ENCODE measurements at regions not wholly inside any gene's neighbourhood (a gene's known extent, or its start where the extent isn't known, plus 50 kb on each side); places are given as distances from the start of the nearest gene placed in this dataset.

DNA sequence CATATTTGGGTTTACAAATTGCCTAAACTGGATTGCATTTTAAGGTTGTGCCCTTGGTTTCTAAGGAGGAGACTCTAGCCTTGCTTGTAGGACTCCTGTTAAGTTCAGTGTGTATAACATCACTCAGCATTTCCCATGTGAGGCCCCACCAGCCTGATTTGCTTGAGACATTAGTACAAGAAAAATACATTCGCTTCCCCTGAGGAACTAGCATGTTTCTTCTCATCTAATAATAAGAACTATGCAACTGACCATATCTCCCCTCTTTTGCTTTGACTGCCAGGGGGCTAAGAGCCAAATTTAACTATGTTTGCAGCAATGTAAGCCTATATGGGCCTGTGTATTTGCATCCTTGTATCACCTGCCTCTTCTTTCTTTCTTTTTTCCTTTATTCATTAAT lies 737.9 kb downstream of the INHBA start:
- no peak for ATAC-seq
- TF ChIP-seq, protein P1, sequence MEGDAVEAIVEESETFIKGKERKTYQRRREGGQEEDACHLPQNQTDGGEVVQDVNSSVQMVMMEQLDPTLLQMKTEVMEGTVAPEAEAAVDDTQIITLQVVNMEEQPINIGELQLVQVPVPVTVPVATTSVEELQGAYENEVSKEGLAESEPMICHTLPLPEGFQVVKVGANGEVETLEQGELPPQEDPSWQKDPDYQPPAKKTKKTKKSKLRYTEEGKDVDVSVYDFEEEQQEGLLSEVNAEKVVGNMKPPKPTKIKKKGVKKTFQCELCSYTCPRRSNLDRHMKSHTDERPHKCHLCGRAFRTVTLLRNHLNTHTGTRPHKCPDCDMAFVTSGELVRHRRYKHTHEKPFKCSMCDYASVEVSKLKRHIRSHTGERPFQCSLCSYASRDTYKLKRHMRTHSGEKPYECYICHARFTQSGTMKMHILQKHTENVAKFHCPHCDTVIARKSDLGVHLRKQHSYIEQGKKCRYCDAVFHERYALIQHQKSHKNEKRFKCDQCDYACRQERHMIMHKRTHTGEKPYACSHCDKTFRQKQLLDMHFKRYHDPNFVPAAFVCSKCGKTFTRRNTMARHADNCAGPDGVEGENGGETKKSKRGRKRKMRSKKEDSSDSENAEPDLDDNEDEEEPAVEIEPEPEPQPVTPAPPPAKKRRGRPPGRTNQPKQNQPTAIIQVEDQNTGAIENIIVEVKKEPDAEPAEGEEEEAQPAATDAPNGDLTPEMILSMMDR (IDR thresholded peaks at IDR 0.05) = no peak
- intact Hi-C loops (cut with DNase I) = no loop called here

DNA sequence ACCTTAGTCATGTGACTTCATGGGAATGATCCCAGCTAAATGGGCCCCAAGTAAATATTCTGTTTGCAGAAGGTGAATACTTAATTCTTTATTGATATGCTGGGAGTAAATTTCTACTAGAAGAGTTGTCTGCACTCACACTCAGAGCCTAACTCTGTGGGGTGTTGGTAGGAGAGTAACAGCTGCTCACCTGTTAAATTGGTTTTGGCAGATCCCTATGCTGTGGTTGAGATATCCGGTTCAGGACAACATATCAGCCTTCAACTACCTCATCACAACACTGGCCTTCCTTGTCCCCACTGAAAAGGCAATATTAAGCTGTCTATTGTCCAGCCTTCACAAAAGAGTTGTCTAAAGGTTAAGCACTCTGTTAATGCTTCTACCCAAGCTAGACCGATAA lies 738.3 kb downstream of the INHBA start:
- no peaks in the 10 kb centered on the region for H3K27me3 ChIP-seq
- DNase-seq = no peak
- no peak overlapping the region for H3K27ac ChIP-seq
- TF ChIP-seq, protein P1 (IDR thresholded peaks at IDR 0.05) = no peak
- ATAC-seq = no peak
- intact Hi-C loops (cut with DNase I) = no loop called here
- no peaks in the 10 kb centered on the region for H3K4me1 ChIP-seq
- no peaks in the 10 kb centered on the region for H3K36me3 ChIP-seq
- no peak overlapping the region for H3K4me3 ChIP-seq
- H3K9me3 ChIP-seq = no peaks in the 10 kb centered on the region

More for the DNA sequence above, 737.9 kb downstream of the INHBA start:
- no peaks in the 10 kb centered on the region for H3K27me3 ChIP-seq
- no peaks in the 10 kb centered on the region for H3K4me1 ChIP-seq
- no peaks in the 10 kb centered on the region for H3K36me3 ChIP-seq
- no peaks in the 10 kb centered on the region for H3K9me3 ChIP-seq
- H3K27ac ChIP-seq = no peak overlapping the region
- no peak for DNase-seq
- H3K4me3 ChIP-seq = no peak overlapping the region

DNA sequence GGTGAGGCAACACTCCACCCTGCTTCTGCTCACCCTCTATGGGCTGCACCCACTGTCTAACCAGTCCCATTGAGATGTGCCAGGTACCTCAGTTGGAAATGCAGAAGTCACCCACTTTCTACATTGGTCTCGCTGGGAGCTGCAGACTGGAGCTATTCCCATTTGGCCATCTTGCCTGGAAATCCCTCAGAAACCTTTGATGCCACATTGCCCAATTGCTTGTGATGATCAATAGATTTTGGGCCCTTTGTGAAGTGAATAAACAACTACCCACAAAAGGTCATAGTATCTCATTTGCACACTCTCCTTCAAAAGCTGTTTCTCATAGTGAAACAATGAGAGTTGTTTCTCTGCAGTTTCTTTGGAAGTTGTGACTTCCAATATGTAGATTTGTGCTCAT lies 742.9 kb downstream of the INHBA start:
- no peaks in the 10 kb centered on the region for H3K36me3 ChIP-seq
- H3K4me3 ChIP-seq = no peak overlapping the region
- TF ChIP-seq, protein P1 (IDR thresholded peaks at IDR 0.05) = no peak
- DNase-seq = no peak
- no peaks in the 10 kb centered on the region for H3K27me3 ChIP-seq
- no peaks in the 10 kb centered on the region for H3K9me3 ChIP-seq
- no peak for ATAC-seq
- H3K27ac ChIP-seq = no peak overlapping the region
- intact Hi-C loops (cut with DNase I) = no loop called here
- no peaks in the 10 kb centered on the region for H3K4me1 ChIP-seq

DNA sequence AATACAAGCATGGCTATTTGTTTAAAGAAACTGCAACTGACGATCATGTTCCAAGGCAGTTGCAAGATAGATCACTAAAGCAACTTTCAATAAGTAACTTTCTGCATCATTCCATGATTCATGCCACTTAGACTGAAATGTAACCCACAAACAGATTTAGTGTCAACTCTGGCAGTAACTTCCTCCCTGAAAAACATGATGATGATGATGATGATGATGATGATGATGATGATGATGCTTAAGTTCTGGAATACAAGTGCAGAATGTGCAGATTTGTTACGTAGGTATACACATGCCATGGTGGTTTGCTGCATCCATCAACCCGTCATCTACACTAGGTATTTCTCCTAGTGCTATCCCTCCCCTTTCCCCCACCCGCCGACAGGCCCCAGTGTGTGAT lies 754.7 kb downstream of the INHBA start:
- intact Hi-C loops (cut with DNase I) = no loop called here
- Histone ChIP-seq H3K4me3 (no peak overlapping the region), H3K4me1 (no peaks in the 10 kb centered on the region), H3K9me3 (peaks cover 4% of the 10 kb centered on the region), H3K27ac (no peak overlapping the region), H3K36me3 (no peaks in the 10 kb centered on the region), H3K27me3 (no peaks in the 10 kb centered on the region)
- TF ChIP-seq, protein P1 (IDR thresholded peaks at IDR 0.05) = no peak
- no peak for ATAC-seq
- DNase-seq = no peak

DNA sequence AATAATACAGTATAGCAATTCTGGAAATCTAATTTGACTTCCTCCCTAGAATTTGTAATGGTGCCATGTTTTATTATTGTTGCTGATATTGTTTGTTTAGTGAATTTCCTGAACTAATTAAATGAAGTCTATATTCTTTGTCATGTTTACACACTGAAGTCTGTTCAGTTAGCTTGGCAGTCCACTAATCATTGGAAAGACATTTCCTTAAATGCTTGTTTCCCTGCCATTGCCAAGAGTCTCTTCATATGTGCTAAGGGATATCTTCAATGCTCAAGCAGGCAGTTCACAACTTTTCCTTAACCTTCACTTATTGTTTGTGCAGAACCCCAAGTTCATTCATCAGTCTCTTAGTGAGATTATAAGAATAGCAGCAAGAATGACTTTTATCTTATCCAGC lies 755.3 kb downstream of the INHBA start:
- H3K9me3 ChIP-seq = peaks cover 4% of the 10 kb centered on the region
- no peak overlapping the region for H3K4me3 ChIP-seq
- ATAC-seq (no peak), DNase-seq (no peak)
- intact Hi-C loops (cut with DNase I) = no loop called here
- H3K4me1 ChIP-seq = no peaks in the 10 kb centered on the region
- H3K27me3 ChIP-seq = no peaks in the 10 kb centered on the region
- no peaks in the 10 kb centered on the region for H3K36me3 ChIP-seq
- TF ChIP-seq, protein P1 (IDR thresholded peaks at IDR 0.05) = no peak
- H3K27ac ChIP-seq = no peak overlapping the region

DNA sequence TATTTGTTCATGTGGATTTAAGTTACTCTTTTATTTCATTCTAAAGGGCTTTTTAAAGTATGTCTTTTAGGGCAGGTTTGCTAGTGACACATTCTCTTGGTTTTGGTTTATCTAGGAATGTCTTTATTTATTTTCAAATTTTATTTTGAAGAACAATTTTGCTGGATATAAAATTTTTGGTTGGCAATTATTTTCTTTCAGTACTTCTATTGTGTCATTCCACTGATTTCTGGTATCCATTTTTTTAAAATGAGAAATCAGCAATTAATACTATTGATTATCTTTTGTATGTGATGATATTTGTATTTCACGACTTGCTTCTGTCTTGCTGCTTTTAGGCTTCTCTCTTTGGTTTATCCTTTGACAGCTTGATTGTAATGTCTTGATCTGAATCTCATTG lies 756.3 kb downstream of the INHBA start:
- peaks cover 4% of the 10 kb centered on the region for H3K9me3 ChIP-seq

More for the DNA sequence above, 756.3 kb downstream of the INHBA start:
- intact Hi-C loops (cut with DNase I) = no loop called here
- ATAC-seq (no peak), DNase-seq (no peak)
- no peak overlapping the region for H3K4me3 ChIP-seq
- H3K4me1 ChIP-seq = no peaks in the 10 kb centered on the region
- no peak overlapping the region for H3K27ac ChIP-seq
- no peaks in the 10 kb centered on the region for H3K27me3 ChIP-seq
- no peaks in the 10 kb centered on the region for H3K36me3 ChIP-seq
- TF ChIP-seq, protein P1 (IDR thresholded peaks at IDR 0.05) = no peak
